GM18870 (cell line): ENCODE measurements at regions not wholly inside any gene's neighbourhood (a gene's known extent, or its start where the extent isn't known, plus 50 kb on each side); places are given as distances from the start of the nearest gene placed in this dataset.

Experiments used
- ATAC-seq: cut with Tn5 transposase; IDR thresholded peaks from one replicate; pipeline ENCODE4 v1.9.1; 2021; ENCODE audit warnings: moderate library complexity; ENCODE audit not compliant: unreplicated experiment

GRCh38 chr10:89829262-89829886 is 128.0 kb downstream of the KIF20B start:
- ATAC-seq = no peak

- ATAC-seq = no peak
These were observed 128.5 kb downstream of the KIF20B start for GRCh38 chr10:89829887-89830269.

DNA sequence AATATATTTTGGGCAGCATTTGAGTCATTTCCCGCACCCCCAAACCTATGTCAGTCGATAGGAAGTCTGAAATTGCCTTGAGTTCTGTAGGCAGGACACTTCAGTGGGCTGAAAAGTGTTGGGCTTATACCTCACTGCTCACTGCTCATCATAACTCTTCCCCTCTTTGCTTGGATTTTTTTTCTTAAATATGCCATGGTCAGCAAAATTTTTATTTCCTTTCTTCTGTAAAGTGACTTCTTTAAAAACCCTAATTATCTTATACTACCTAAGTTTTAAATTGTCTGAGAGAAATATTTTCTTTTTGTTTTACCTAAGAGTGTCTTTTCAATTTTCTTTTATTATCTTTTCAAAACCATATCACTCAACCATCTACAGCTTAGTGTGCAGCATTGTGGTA is 129.2 kb downstream of the KIF20B start:
- ATAC-seq = no peak

- ATAC-seq = no peak
These were observed 135.4 kb downstream of the KIF20B start for GRCh38 chr10:89836840-89837164.

- ATAC-seq = no peak
These were observed 136.0 kb downstream of the KIF20B start for GRCh38 chr10:89837165-89838043.

DNA sequence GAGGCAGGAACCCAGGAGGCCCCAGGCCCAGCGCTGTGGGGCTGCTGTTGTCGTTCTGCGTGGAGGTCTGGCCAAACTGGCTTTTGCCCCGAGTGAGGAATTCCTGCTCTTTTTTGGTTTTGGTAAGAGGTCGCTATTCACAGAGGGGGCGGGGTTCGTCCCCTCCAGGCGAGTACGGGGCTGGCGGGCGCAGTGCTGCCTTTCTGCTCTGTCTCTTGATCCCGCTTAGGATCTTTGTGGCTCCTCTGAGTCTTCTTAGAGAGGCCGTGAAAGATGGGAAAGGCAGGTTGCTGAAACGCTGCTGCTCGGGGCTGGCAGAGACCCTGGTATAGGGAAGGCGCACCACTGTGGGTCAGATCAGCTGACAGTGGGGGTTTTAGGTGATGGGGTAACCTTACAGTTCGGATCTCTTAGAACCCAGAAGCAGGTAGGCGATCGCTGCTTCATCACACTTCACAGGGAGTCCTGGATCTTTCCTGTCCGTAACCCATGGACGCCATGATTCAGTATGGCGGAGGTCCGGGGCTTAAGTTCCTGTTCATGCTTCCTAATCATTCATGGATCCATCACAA is 136.7 kb downstream of the KIF20B start:
- no peak for ATAC-seq

DNA sequence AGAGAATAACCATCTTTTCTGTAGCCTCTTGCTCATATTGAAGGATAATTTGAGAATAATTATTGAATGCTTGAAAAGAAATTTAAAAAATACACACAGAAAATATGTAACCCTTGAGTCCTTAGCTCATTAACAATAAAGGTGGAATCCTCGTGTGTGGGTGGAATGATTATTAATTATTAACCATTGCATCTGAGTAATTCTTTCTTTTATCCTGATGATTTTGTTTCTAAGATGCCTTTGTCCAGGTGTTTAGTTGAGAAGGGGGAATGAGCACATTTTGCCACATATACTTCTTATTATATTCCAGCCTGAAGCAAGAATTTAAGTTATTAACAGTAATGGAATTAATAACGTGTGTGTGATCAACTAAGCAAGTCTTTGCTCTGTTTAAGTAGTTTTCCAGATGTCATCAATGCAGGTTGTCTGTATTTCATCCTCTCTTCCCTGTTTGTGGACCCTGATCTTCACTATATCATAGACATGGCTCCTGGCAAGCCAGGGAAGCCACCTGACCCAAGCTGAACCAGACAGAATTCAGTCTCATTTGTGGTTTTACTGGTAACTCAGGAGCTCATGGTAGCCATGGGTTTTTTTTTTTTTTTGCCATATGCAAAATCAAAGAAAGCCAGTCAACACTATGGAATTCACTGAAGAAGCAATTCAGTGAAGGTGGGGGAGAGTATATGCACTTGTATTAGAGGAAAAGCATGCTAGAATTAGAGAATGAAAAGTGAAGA is 144.3 kb downstream of the KIF20B start:
- no peak for ATAC-seq

DNA sequence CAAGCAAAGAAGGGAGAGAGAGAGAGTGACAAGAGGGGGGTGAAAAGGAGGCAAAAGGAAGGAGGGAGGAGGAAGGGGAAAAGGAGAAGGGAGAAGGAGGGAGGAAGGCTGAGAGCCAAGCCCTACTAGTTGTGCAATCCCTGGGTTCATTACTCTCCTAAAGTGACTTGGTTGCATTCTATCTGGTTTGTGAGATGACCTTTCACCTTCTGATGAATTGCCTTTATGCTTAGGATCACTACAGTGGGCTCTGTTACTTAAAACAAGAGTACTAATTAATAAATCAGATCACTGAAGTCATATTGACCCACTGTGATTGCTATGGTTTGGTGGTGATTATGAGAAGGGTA is 144.9 kb downstream of the KIF20B start:
- ATAC-seq = no peak

- no peak for ATAC-seq
These were observed 145.4 kb downstream of the KIF20B start for GRCh38 chr10:89846786-89847185.

- ATAC-seq = no peak
These were observed 151.5 kb downstream of the KIF20B start for GRCh38 chr10:89852872-89853271.

DNA sequence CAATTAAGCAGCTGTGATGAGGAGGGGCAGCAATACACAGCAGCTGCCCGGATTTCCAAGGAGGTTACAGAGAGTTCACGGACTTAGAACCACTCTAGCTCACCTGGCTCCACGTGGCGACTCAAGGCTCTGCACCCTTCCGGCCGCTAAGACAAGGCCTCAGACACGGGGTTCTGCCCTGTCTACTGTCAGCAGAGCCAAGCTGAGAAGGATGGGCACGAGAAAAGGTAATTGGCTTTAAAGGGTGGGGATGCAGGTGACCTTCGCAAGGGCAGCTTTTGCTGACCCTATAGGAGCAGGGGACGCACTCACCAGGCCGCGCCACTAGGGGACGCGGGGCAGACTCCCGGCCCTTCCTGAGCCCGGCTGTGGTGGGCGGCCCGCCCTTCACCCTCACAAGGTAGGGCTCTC is 152.4 kb downstream of the KIF20B start:
- no peak for ATAC-seq

DNA sequence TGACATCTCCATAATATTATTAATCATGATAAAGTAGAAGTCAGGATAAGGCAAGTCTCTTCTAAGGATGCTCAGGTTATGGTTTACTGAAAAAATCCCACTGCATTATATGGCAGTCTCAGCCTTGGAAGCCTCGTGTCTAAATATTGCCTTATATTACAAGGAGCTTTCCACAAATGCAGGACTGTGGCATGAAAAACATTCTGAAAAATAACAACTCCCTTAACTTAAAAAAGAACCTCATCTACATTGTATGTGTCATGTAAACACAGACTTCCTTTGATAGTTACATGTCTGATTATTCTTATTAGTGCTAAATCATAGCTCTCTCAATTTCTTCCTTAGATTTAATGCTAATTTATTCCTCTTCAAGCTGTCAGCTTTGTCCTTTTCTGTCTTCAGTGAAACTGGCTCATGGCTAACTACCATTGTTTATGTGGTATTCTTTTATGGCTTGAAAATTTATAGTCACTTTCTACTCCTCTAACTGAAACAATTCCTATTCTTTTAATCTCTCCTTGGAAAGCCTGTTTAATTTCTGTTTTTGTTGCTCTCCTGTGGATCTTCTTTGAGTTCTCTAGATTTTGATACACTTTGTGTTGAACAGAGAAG is 156.1 kb downstream of the KIF20B start:
- ATAC-seq = no peak

- no peak for ATAC-seq
These were observed 159.8 kb downstream of the KIF20B start for GRCh38 chr10:89861199-89861573.

DNA sequence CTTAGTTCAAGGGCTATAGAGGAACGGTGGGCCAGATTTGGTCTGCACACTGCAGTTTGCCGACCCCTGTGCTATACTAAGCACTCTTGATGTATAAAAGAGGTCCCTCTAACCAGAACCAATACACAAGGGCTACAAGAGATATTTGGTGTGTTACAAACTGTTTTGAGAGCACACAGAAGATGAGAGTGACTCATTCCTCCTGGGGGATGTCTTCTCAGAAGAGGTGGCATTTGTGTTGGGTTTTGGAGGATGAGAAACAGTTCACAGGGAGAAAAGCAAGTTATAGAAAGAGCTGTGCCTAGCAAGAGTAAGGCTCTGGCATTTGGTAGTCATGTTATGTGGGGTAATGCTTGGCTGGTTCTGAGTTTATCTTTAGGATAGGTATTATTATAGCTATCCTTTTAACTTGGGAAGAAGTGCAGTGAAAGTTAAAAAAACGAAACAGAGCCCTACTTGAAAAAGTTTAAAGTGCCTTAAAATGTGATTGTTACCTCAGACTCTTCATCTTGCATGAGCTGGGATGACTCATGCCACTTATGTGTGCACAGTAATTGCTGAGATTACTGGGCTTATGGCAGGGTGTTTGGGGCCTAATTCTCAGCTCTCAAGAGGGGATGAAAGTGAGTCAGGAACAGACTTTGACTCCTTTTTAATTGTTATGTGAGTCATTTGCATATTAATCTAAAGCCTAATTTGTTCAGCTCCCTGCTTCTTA is 160.4 kb downstream of the KIF20B start:
- no peak for ATAC-seq

DNA sequence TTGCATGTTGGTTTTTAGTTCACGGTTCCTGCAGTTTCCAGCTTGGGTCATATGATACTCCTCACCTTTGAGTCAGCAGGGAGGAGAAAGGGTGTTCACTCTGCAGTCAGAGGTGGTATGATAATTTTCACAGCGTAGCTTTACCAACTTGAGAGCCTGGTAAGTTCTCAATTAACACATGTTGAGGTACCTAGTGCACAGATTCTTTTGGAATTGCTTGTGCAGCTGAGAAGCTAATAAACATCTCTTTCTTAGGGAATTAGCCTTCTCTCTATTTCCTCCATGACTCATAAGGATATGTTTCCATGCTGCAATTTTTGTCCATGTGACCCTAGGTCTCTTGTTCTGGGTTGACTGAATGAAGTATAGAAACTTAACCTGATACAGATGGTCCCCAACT is 166.6 kb downstream of the KIF20B start:
- no peak for ATAC-seq

GRCh38 chr10:89869180-89869579 is 167.8 kb downstream of the KIF20B start:
- no peak for ATAC-seq

DNA sequence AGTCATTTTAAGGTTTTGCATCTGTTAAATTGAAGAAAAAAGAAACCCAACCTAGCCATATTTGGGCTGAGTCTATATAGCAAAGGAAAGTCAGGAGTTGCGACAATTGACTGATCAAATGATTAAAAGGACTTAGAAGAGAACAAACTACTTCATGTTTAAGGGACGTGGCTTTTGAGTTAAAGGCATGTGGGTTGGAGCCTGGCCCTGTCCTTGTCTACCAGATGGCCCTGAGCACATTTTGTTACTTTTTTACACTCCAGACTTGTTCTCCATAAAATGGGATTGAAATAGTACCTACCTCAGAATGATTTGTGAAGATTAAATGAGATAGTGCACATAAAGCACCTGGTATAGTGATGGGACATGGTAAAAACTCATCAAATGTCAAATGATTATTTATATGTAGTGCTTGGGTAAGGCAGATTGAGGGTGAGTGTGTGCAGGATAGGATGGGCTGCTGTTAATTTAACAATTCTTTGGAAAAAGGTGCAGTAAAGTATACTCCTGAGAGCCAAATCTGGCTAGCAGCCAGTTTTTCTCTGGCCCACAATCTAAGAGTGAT is 168.3 kb downstream of the KIF20B start:
- ATAC-seq = no peak

DNA sequence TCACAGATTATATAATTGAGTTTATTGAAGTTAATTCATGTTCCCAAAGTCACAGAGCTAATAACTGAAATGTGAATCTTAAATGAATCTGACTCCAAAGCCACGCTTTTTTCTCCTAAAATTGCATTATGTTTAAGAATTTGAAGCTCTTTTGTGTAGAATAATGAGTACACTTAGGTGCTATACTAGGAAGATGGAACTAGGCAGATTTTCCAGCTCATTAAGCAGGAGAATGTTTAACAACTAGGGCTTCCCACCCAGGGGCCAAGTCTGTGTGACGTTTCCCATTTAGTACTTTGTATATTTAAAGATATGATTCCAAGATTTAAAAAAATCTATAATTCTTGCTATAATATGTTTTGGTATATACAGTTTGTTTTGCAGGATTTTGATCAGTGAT is 169.5 kb downstream of the KIF20B start:
- ATAC-seq = no peak

GRCh38 chr10:89873055-89873454 is 171.7 kb downstream of the KIF20B start:
- ATAC-seq = peak; percentile 76

GRCh38 chr10:89875557-89875956 is 174.2 kb downstream of the KIF20B start:
- no peak for ATAC-seq
